ENCODE measurements at regions not wholly inside any gene's neighbourhood (a gene's known extent, or its start where the extent isn't known, plus 50 kb on each side); places are given as distances from the start of the nearest gene placed in this dataset.
"Not testable (repeated sequence)": the region's sequence is repeated elsewhere in the genome, so short reads cannot be mapped to it uniquely, and the experiment has no call there.

DNA sequence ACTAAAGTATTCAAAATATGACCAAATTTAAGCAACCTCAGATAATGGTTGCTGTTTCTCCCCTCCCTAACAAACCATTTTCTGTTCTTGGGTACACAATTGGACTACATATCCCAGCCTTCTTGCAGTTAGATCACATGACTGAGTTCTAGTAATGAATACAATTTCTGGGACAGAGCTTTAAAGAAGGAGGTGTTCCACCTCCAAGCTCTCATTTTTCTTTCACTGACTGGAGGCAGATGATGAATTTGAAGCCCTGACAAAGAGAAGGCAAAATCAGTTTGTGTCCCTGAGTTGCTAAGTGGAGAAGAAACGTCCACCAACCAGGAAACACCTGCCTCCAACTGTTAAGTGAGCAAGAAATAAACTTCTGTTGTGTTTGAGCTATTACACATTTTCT lies 117.2 kb downstream of the LCA5 start:
- DNase-seq (ENCODE audit: insufficient read length, low spot score) (no peak), FAIRE-seq (no peak)
- TF ChIP-seq POLR2A (IDR thresholded peaks at IDR 0.05; ENCODE audit: low read depth, low read length): no peak

DNA sequence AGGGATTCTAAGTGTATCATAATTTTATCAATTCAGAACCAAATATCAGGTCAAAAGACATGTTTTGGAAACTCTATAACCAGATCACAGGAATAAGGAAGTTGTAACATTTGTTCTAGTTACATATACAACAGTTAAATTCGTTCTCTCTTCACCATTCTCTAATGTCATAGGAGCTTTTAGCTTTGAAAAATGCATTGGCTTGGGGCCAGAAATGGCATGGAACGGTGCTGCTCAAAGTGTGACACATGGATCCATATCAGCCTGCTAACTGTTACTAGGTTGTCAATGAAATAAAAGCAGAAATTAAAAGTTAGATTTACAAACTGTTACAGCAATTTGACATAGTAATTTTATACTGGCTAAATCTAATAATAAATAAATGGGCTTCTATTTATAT lies 120.3 kb downstream of the LCA5 start:
- FAIRE-seq: no peak
- no peak for DNase-seq (ENCODE audit: insufficient read length, low spot score)

DNA sequence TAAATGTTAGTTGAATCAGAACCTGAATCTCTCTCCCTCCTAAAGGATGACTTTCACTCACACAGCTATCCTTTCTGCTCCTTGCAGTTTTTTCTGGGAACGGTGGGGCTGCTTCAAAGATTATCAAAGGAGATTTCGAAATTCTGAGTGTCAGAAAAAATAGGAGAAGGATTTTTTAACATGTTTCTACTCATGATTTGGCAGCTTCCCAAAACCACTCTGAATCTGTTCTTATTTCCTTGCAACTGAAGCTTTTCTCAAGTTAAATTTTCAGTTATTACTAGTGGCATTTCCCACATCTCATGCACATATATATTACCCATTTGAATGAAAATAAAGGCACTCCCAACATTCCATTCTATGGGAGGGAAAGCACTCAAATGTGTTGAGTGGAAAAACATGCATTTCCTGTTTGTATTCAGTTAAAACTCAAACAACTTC lies 123.6 kb downstream of the LCA5 start:
- DNase-seq (ENCODE audit: insufficient read length, low spot score) (no peak), FAIRE-seq (no peak)
- TF ChIP-seq TAF1 (IDR thresholded peaks at IDR 0.05; ENCODE audit: low read depth, low read length): no peak
- TF ChIP-seq SPI1 (IDR thresholded peaks at IDR 0.05; ENCODE audit: low read depth, low read length): no peak
- no peak for TF ChIP-seq PAX5 (IDR thresholded peaks at IDR 0.05; ENCODE audit: insufficient read depth, low read length, severe bottlenecking)
- no peak for TF ChIP-seq POLR2A (IDR thresholded peaks at IDR 0.05; ENCODE audit: low read depth, low read length)

More for the DNA sequence above, 120.3 kb downstream of the LCA5 start:
- TF ChIP-seq POLR2A (IDR thresholded peaks at IDR 0.05; ENCODE audit: low read depth, low read length) (no peak), TAF1 (IDR thresholded peaks at IDR 0.05; ENCODE audit: low read depth, low read length) (no peak), SPI1 (IDR thresholded peaks at IDR 0.05; ENCODE audit: low read depth, low read length) (no peak), PAX5 (IDR thresholded peaks at IDR 0.05; ENCODE audit: insufficient read depth, low read length, severe bottlenecking) (no peak), POU2F2 (IDR thresholded peaks at IDR 0.05; ENCODE audit: low read depth, low read length) (no peak), POLR2AphosphoS5 (IDR thresholded peaks at IDR 0.05; ENCODE audit: low read depth, low read length) (no peak)

DNA sequence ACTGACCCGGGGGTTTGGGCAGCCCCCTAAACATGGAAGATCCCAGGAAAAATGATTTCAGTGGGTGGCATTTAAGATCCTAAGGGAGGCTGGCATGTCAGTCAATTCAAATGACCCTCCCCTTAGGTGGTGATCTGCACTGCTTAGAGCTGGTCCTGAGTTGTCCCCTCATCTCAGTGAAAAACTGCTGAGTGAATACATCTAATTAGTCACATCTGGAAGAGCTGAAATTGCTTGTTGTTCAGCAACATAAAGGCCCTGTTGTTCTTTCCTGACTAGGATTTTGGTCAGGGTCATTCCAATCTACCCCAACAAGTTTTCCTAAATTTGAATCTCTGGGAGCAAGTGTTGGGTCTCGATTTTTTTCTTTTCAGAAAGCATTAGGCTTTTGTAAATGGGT lies 126.4 kb downstream of the LCA5 start:
- DNase-seq (ENCODE audit: insufficient read length, low spot score): no peak
- TF ChIP-seq POLR2AphosphoS5 (IDR thresholded peaks at IDR 0.05; ENCODE audit: low read depth, low read length): no peak
- TF ChIP-seq POLR2A (IDR thresholded peaks at IDR 0.05; ENCODE audit: low read depth, low read length): no peak
- no peak for TF ChIP-seq SPI1 (IDR thresholded peaks at IDR 0.05; ENCODE audit: low read depth, low read length)
- TF ChIP-seq TAF1 (IDR thresholded peaks at IDR 0.05; ENCODE audit: low read depth, low read length): no peak
- TF ChIP-seq POU2F2 (IDR thresholded peaks at IDR 0.05; ENCODE audit: low read depth, low read length): no peak
- no peak for FAIRE-seq

DNA sequence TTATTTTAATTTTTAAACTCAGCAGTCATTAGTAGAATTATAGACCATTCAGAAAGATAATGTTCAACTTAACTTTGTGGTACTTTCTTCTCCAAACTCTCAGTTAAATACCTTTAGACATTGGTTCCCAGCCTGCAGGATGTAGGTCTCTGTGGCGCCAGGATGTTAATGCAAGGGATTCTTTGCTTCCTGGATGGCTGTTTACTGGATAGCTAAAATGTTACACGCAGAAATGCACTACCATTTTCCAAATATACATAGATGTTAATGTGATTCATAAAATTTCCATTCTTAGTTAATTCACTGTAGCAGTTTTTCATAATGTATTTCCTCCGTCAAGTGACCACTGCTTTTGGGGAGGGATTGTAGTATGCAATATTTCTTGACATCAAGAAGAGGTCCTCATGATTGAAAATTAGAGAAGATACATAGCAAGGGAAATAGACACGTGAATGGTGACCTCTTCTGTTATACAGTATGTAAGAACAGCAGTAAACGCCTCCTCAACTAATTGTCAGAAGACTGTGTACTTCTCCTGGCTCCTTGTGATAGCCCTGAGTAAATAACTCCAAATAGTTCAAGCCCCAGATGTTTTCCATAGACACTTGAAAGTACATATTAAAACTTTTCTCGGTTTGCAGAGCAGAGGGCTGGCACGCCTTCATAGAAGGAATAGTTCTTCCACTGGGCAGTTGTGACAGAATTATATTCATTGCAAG lies 128.8 kb downstream of the LCA5 start:
- no peak for FAIRE-seq

DNA sequence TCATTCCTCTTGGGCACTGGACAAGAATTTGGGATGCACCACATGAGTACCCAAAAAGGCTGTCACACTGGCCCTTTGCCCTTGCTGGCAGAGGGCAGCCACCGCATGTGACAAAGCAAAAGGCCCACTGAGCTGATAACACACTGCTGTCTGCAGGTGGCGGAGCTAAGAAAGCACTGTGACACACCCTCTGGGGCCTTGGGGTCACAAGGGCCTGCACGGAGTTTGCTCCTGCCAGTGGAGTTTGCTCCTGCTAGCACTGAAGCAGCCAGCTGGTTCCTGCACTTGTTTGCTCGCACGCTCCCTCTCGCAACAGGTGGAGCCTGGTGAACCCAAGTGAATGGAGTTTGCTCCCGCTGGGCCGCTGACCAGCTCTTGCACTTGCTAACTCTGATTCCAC lies 132.6 kb downstream of the LCA5 start:
- no peak for DNase-seq (ENCODE audit: insufficient read length, low spot score)
- FAIRE-seq: no peak
- no peak for TF ChIP-seq POU2F2 (IDR thresholded peaks at IDR 0.05; ENCODE audit: low read depth, low read length)
- TF ChIP-seq PAX5 (IDR thresholded peaks at IDR 0.05; ENCODE audit: insufficient read depth, low read length, severe bottlenecking): no peak
- TF ChIP-seq POLR2AphosphoS5 (IDR thresholded peaks at IDR 0.05; ENCODE audit: low read depth, low read length): no peak
- TF ChIP-seq SPI1 (IDR thresholded peaks at IDR 0.05; ENCODE audit: low read depth, low read length): no peak
- TF ChIP-seq TAF1 (IDR thresholded peaks at IDR 0.05; ENCODE audit: low read depth, low read length): no peak
- no peak for TF ChIP-seq POLR2A (IDR thresholded peaks at IDR 0.05; ENCODE audit: low read depth, low read length)

More for the DNA sequence above, 128.8 kb downstream of the LCA5 start:
- TF ChIP-seq TAF1 (IDR thresholded peaks at IDR 0.05; ENCODE audit: low read depth, low read length) (no peak), PAX5 (IDR thresholded peaks at IDR 0.05; ENCODE audit: insufficient read depth, low read length, severe bottlenecking) (no peak), POU2F2 (IDR thresholded peaks at IDR 0.05; ENCODE audit: low read depth, low read length) (no peak), SPI1 (IDR thresholded peaks at IDR 0.05; ENCODE audit: low read depth, low read length) (no peak), POLR2A (IDR thresholded peaks at IDR 0.05; ENCODE audit: low read depth, low read length) (no peak), POLR2AphosphoS5 (IDR thresholded peaks at IDR 0.05; ENCODE audit: low read depth, low read length) (no peak)
- DNase-seq (ENCODE audit: insufficient read length, low spot score): no peak

DNA sequence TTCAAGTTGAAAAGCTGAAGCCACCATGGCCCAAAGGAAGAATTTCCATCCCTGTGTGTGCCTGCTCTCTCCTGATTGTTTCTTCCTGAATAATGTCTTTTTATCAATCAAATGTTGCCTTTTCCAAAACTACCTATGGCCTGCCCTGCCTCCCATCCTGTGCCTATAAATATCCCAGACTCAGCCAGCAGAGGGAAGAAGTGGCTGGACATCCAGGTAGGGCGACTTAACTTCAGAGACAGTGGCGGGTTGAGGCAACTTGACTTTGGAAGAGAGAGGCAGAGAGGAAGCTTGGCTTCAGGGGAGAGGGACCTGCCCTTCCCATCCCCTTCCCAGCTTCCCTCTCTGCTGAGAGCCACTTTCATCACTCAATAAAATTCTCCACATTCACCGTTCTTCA lies 133.0 kb downstream of the LCA5 start:
- FAIRE-seq (no peak), DNase-seq (ENCODE audit: insufficient read length, low spot score) (no peak)
- TF ChIP-seq PAX5 (IDR thresholded peaks at IDR 0.05; ENCODE audit: insufficient read depth, low read length, severe bottlenecking) (no peak), SPI1 (IDR thresholded peaks at IDR 0.05; ENCODE audit: low read depth, low read length) (no peak), TAF1 (IDR thresholded peaks at IDR 0.05; ENCODE audit: low read depth, low read length) (no peak), POLR2AphosphoS5 (IDR thresholded peaks at IDR 0.05; ENCODE audit: low read depth, low read length) (no peak), POLR2A (IDR thresholded peaks at IDR 0.05; ENCODE audit: low read depth, low read length) (no peak), POU2F2 (IDR thresholded peaks at IDR 0.05; ENCODE audit: low read depth, low read length) (no peak)

DNA sequence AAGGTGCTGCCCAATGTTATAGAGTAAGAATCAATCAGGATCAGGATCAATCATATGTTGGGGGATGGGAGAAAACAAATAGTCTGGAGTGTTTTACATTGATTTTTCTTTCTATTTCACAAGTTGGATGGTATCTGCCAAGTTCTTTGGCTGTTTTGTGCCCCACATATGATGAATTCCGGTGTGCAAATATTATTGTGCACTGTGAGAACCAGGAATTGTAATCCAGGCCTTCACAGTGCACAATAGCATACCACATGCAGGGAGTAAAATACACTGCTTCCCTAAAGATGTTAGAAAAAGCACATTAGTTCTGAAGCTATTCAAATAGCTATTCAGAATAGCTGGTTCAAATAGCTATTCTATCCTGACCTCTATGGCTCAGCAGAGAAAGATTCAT lies 133.7 kb downstream of the LCA5 start:
- DNase-seq (ENCODE audit: insufficient read length, low spot score): no peak
- FAIRE-seq: no peak
- TF ChIP-seq PAX5 (IDR thresholded peaks at IDR 0.05; ENCODE audit: insufficient read depth, low read length, severe bottlenecking) (no peak), POLR2AphosphoS5 (IDR thresholded peaks at IDR 0.05; ENCODE audit: low read depth, low read length) (no peak), TAF1 (IDR thresholded peaks at IDR 0.05; ENCODE audit: low read depth, low read length) (no peak), POLR2A (IDR thresholded peaks at IDR 0.05; ENCODE audit: low read depth, low read length) (no peak), POU2F2 (IDR thresholded peaks at IDR 0.05; ENCODE audit: low read depth, low read length) (no peak), SPI1 (IDR thresholded peaks at IDR 0.05; ENCODE audit: low read depth, low read length) (no peak)

DNA sequence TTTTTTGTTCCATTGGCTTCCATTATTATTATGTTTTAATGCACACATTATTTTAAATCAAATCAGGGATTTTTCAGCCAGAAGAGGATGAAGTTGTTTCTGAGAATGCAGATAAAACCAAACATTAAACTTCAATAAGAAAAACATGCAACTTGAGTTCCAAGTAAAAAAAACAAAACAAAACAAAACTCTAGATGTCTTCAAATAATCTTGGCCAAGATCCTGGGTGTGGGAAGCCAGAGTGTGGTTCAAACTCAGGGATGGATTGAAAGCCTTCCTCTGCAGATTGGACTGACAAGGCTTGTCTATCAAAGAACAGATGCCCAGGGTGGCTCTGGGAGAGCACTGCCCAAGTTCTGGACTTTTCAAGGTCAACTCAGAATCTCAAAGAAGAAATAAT lies 134.1 kb downstream of the LCA5 start:
- TF ChIP-seq POU2F2 (IDR thresholded peaks at IDR 0.05; ENCODE audit: low read depth, low read length) (no peak), TAF1 (IDR thresholded peaks at IDR 0.05; ENCODE audit: low read depth, low read length) (no peak), POLR2A (IDR thresholded peaks at IDR 0.05; ENCODE audit: low read depth, low read length) (no peak), PAX5 (IDR thresholded peaks at IDR 0.05; ENCODE audit: insufficient read depth, low read length, severe bottlenecking) (no peak), SPI1 (IDR thresholded peaks at IDR 0.05; ENCODE audit: low read depth, low read length) (no peak), POLR2AphosphoS5 (IDR thresholded peaks at IDR 0.05; ENCODE audit: low read depth, low read length) (no peak)
- FAIRE-seq (no peak), DNase-seq (ENCODE audit: insufficient read length, low spot score) (no peak)

DNA sequence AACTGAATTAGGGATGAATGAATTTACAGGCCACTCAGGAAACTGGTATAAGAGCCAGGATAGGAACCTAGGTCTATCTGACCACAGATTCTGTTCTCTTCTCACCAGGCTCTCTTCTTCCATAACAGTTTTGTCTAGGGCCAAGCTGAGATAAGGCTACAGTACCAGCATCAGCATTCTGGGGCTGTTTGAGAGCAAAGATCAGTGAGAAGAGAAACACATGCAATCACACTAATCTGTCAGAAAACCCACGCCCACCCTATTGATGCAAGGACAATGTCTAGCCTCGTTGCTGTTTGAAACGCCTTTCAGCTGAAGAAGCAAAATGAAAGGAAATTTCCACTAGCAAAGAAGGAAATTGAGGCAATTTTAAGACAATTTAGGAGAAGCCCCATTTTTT lies 137.7 kb downstream of the LCA5 start:
- TF ChIP-seq POLR2A (IDR thresholded peaks at IDR 0.05; ENCODE audit: low read depth, low read length) (no peak), SPI1 (IDR thresholded peaks at IDR 0.05; ENCODE audit: low read depth, low read length) (no peak), POU2F2 (IDR thresholded peaks at IDR 0.05; ENCODE audit: low read depth, low read length) (no peak), POLR2AphosphoS5 (IDR thresholded peaks at IDR 0.05; ENCODE audit: low read depth, low read length) (no peak), PAX5 (IDR thresholded peaks at IDR 0.05; ENCODE audit: insufficient read depth, low read length, severe bottlenecking) (no peak), TAF1 (IDR thresholded peaks at IDR 0.05; ENCODE audit: low read depth, low read length) (no peak)
- FAIRE-seq: no peak

DNA sequence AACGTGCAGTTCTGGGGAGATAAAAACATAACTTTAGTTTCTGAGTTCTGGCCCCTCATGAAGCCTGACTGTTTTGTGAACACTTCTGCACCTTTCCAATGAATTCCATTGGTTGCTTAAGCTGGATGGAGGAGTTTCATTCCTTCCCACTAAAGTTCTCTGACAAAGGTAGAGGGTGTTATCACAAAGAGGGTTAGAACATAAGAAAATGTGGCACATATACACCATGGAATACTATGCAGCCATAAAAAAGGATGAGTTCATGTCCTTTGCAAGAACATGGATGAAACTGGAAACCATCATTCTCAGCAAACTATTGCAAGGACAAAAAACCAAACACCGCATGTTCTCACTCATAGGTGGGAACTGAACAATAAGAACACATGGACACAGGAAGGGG lies 138.6 kb downstream of the LCA5 start:
- not testable (repeated sequence) for FAIRE-seq; DNase-seq (ENCODE audit: insufficient read length, low spot score)

More for the DNA sequence above, 137.7 kb downstream of the LCA5 start:
- DNase-seq (ENCODE audit: insufficient read length, low spot score): no peak
